Prostate gland (tissue), 2 donors: ENCODE measurements at regions not wholly inside any gene's neighbourhood (a gene's known extent, or its start where the extent isn't known, plus 50 kb on each side); places are given as distances from the start of the nearest gene placed in this dataset.

Source experiments
- DNase-seq: peaks from one replicate; pipeline ENCODE4 v3.0.0-alpha.2; 2019; ENCODE audit warnings: low spot score
- H3K27ac ChIP-seq, 2 donors: fragments of 200-600 bp; sonication (generic); 2 replicates each; pipeline ENCODE4 v1.5.1; 2017 to 2019
- H3K27me3 ChIP-seq: fragments of 200-600 bp; sonication (generic); replicated peaks from 2 replicates; pipeline ENCODE4 v1.5.1; 2019; ENCODE audit not compliant: insufficient read depth
- H3K36me3 ChIP-seq, 2 donors: fragments of 200-600 bp; sonication (generic); 1 replicate in 1 of 2; 2 replicates in 1 of 2; pipeline versions ENCODE4 v1.5.1 to v1.8.1; 2017 to 2019
- H3K4me1 ChIP-seq: fragments of 200-600 bp; sonication (generic); replicated peaks from 2 replicates; pipeline ENCODE4 v1.5.1; 2019
- H3K4me3 ChIP-seq, 2 donors: fragments of 200-600 bp; sonication (generic); 2 replicates each; pipeline ENCODE4 v1.5.1; 2017 to 2019
- H3K9me3 ChIP-seq: fragments of 200-600 bp; sonication (generic); 2 replicates; pipeline ENCODE4 v1.5.1; 2017
- CTCF ChIP-seq, 4 experiments: fragments of 200-600 bp in 2 of 4; fragments of 450-650 bp in 2 of 4; sonication (generic) in 2 of 4; IDR thresholded peaks; 1 replicate in 3 of 4; 2 replicates in 1 of 4; pipeline ENCODE4 v1.5.1; 2016 to 2019; ENCODE audit warnings: antibody characterized with exemption in 4 of 4, mild to moderate bottlenecking in 2 of 4, moderate library complexity in 2 of 4
- POLR2A ChIP-seq: fragments of 450-650 bp; IDR thresholded peaks from one replicate; pipeline ENCODE4 v1.6.1; 2016; ENCODE audit warnings: antibody characterized with exemption, mild to moderate bottlenecking
- POLR2AphosphoS5 ChIP-seq: sonication (generic); formaldehyde crosslinking; IDR thresholded peaks from one replicate; pipeline ENCODE4 v1.6.1; 2017; ENCODE audit warnings: antibody characterized with exemption
- WGBS: methylation state at CpG from one replicate; pipeline ENCODE4 v1.1.5; 2018; 5-methylcytosine and 5-hydroxymethylcytosine counted together
- intact Hi-C: fragments of 100-400 bp; cut with DNase I; formaldehyde crosslinking; loops from one replicate; pipeline ENCODE4 v1.14.2; 2022

DNA sequence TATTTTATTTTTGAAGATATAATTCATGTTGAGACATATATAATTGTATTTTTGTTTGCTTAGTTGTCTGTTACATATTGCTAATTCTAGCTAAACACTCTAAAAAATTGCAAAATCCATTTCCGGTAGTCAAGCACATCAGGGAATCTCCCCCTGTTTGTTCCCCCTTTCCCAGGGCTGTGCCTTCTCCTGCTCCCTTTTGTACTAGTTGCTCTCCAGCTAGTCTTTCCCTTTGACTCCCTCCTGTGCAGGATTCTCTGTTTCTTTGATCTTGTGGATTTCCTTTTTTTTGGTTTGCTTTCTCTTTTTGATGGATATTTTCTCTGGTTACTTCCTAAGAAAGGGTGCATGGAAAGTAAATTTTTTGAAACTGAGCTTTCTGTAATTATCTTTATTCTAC, 188.1 kb upstream of the PLET1 start:
- H3K27me3 ChIP-seq: no peaks in the 10 kb centered on the region
- H3K4me1 ChIP-seq: no peaks in the 10 kb centered on the region
- H3K27ac ChIP-seq: no peak overlapping the region
- intact Hi-C loops: no loop called here
- TF ChIP-seq POLR2AphosphoS5 (no peak), CTCF (IDR thresholded peaks at IDR 0.05) (no peak), POLR2A (no peak)
- no peak overlapping the region for H3K4me3 ChIP-seq
- no peaks in the 10 kb centered on the region for H3K36me3 ChIP-seq
- H3K9me3 ChIP-seq: no peaks in the 10 kb centered on the region
- WGBS: 84% methylated on average over 1 of the region's 1 CpG
- DNase-seq: no peak

GRCh38 chr11:112451250-112451649, 190.6 kb upstream of the PLET1 start:
- Histone ChIP-seq H3K27ac (no peak overlapping the region), H3K9me3 (no peaks in the 10 kb centered on the region), H3K4me3 (no peak overlapping the region), H3K4me1 (no peaks in the 10 kb centered on the region), H3K27me3 (no peaks in the 10 kb centered on the region), H3K36me3 (no peaks in the 10 kb centered on the region)
- intact Hi-C loops: loop anchor here (10.0 kb wide), 1 partner anchor 156 kb away; no protein-coding TSS in a partner anchor
- no peak for DNase-seq
- no peak for TF ChIP-seq POLR2A
- TF ChIP-seq POLR2AphosphoS5: no peak
- no peak for TF ChIP-seq CTCF (IDR thresholded peaks at IDR 0.05)
- WGBS: 97% methylated on average over 4 of the region's 4 CpGs

DNA sequence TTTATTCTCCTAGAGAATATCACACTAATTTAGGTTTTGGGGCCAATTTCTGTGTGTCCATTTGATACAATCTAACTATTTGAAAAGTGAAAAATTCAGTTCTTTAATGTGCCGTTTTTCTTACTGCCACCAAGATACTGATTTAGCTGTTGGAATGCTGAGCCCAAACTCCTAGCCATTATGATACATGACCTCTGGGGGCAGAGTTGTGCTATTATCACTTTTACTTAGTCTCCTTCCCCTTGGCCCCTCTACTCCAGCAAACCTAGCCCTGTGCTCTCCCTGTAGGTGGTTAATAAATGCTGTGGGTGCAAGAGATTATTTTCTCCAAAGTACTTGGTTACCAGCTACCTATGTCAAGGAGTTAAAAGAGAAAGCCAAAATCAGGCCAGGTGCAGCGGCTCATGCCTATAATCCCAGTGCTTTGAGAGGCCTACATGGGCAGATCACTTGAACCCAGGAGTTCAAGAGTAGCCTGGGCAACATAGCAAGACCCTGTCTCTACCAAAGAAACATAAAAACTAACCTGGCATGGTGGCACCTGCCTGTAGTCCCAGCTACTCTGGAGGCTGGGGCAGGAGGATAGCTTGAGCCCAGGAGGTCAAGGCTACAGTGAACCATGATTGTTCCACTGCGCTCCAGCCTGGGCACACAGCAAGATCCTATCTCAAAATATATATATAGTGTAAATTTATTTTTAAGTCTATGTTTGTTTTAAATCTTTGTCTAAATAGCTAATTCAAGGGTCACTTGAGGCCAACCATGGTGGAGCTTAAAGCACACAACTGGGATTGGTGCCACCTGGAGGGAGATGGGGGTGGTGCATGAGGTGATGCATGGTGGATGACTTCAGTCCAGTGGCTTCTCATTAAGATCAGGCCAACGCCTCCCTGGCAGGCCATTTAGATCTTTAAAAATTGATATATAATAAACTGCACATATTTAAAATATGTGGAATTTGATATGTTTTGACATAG, 193.2 kb upstream of the PLET1 start:
- Histone ChIP-seq H3K27ac (no peak overlapping the region), H3K4me1 (no peaks in the 10 kb centered on the region), H3K27me3 (no peaks in the 10 kb centered on the region), H3K36me3 (no peaks in the 10 kb centered on the region), H3K4me3 (no peak overlapping the region), H3K9me3 (no peaks in the 10 kb centered on the region)
- intact Hi-C loops: loop anchor here (10.0 kb wide), 1 partner anchor 159 kb away; no protein-coding TSS in a partner anchor
- 88% methylated on average over 4 of the region's 4 CpGs for WGBS
- TF ChIP-seq POLR2AphosphoS5: no peak
- TF ChIP-seq CTCF (IDR thresholded peaks at IDR 0.05): peak in 2 of 4 experiments; percentile 32 to 39
- DNase-seq: peak; percentile 10

DNA sequence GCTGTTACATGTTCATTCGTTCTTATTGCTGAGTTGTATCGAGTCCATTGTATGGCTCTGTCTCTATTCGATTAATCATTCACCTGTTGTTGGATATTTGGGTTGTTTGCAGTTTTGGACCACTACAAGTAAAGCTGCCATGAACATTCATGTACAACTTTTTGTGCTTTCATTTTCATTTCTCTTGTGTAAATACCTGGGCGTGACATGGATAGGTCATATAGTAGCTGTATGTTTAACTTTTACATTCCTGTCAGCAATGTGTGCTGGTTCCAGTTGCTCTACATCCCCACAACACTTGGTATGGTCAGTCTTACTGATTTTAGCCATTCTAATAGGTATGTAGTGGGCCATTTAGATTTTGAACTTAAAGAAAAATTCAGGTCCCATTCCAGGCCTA, 194.2 kb upstream of the PLET1 start:
- 97% methylated on average over 4 of the region's 4 CpGs for WGBS
- H3K36me3 ChIP-seq: no peaks in the 10 kb centered on the region
- no peak overlapping the region for H3K27ac ChIP-seq
- no peaks in the 10 kb centered on the region for H3K27me3 ChIP-seq
- intact Hi-C loops: loop anchor here (10.0 kb wide), 1 partner anchor 160 kb away; no protein-coding TSS in a partner anchor
- H3K4me1 ChIP-seq: no peaks in the 10 kb centered on the region
- TF ChIP-seq CTCF (IDR thresholded peaks at IDR 0.05) (no peak), POLR2AphosphoS5 (no peak), POLR2A (no peak)
- no peak for DNase-seq
- no peak overlapping the region for H3K4me3 ChIP-seq
- H3K9me3 ChIP-seq: no peaks in the 10 kb centered on the region
